CD4-positive, alpha-beta memory T cell (primary cell): ENCODE measurements at regions not wholly inside any gene's neighbourhood (a gene's known extent, or its start where the extent isn't known, plus 50 kb on each side); places are given as distances from the start of the nearest gene placed in this dataset.

ENCODE experiments used
- CTCF ChIA-PET: fragments of 350-600 bp; sonication (Branson Sonifier 250); formaldehyde crosslinking; loops from one replicate; lab custom pipeline; 2021; ENCODE audit warnings: inconsistent platforms; ENCODE audit not compliant: partially characterized antibody; lab: Charles Lee
- POLR2A ChIA-PET: fragments of 350-600 bp; sonication (Branson Sonifier 250); formaldehyde crosslinking; loops from one replicate; lab custom pipeline; 2021; ENCODE audit not compliant: partially characterized antibody; lab: Charles Lee
- DNase-seq, 5 donors: peaks; one replicate each; pipeline versions ENCODE4 v3.0.0 to v3.0.0-alpha.2; 2020 to 2022; ENCODE audit warnings: mixed read lengths in 1 of 5
- H3K27ac ChIP-seq: one replicate; pipeline ENCODE4 v1.7.0; 2013; ENCODE audit warnings: low read depth, low read length
- H3K27me3 ChIP-seq: 2 replicates; pipeline ENCODE4 v1.7.0; 2013; ENCODE audit warnings: mild to moderate bottlenecking, low read length, moderate library complexity; ENCODE audit not compliant: insufficient read depth
- H3K36me3 ChIP-seq: 2 replicates; pipeline ENCODE4 v1.7.0; 2013; ENCODE audit warnings: mild to moderate bottlenecking, low read length, moderate library complexity; ENCODE audit not compliant: insufficient read depth
- H3K4me1 ChIP-seq: 2 replicates; pipeline ENCODE4 v1.7.0; 2013; ENCODE audit warnings: mild to moderate bottlenecking, low read length, moderate library complexity; ENCODE audit not compliant: insufficient read depth
- H3K4me3 ChIP-seq, 2 donors: one replicate each; pipeline ENCODE4 v1.7.0; 2013; ENCODE audit warnings: low read length in 2 of 2, mild to moderate bottlenecking in 1 of 2
- H3K9me3 ChIP-seq, 2 donors: one replicate each; pipeline ENCODE4 v1.7.0; 2013; ENCODE audit warnings: low read length in 2 of 2, control low read depth in 1 of 2; ENCODE audit not compliant: control insufficient read depth in 1 of 2
- H3K27ac Mint-ChIP-seq, 7 donors: one replicate each; pipeline ENCODE4 v1.8.0; 2020 to 2021; ENCODE audit warnings: mixed read lengths in 7 of 7, mild to moderate bottlenecking in 6 of 7, inconsistent platforms in 3 of 7, moderate library complexity in 3 of 7
- H3K27me3 Mint-ChIP-seq, 2 donors: one replicate each; pipeline ENCODE4 v1.8.0; 2020 to 2021; ENCODE audit warnings: mixed read lengths in 2 of 2
- H3K36me3 Mint-ChIP-seq, 2 donors: one replicate each; pipeline ENCODE4 v1.8.0; 2020 to 2021; ENCODE audit warnings: mixed read lengths in 2 of 2, inconsistent platforms in 1 of 2, mild to moderate bottlenecking in 1 of 2
- H3K4me1 Mint-ChIP-seq, 4 donors: one replicate each; pipeline ENCODE4 v1.8.0; 2020 to 2021; ENCODE audit warnings: mixed read lengths in 4 of 4, mild to moderate bottlenecking in 1 of 4
- H3K4me3 Mint-ChIP-seq, 8 donors: one replicate each; pipeline ENCODE4 v1.8.0; 2020 to 2021; ENCODE audit warnings: mixed read lengths in 8 of 8, mild to moderate bottlenecking in 7 of 8, moderate library complexity in 6 of 8, inconsistent platforms in 3 of 8
- H3K9me3 Mint-ChIP-seq, 8 donors: one replicate each; pipeline ENCODE4 v1.8.0; 2020 to 2021; ENCODE audit warnings: mixed read lengths in 8 of 8, mild to moderate bottlenecking in 5 of 8, inconsistent platforms in 3 of 8, moderate library complexity in 1 of 8
- intact Hi-C: fragments of 100-400 bp; cut with micrococcal nuclease; formaldehyde crosslinking; loops from one replicate; pipeline ENCODE4 v1.15.1; 2023

DNA sequence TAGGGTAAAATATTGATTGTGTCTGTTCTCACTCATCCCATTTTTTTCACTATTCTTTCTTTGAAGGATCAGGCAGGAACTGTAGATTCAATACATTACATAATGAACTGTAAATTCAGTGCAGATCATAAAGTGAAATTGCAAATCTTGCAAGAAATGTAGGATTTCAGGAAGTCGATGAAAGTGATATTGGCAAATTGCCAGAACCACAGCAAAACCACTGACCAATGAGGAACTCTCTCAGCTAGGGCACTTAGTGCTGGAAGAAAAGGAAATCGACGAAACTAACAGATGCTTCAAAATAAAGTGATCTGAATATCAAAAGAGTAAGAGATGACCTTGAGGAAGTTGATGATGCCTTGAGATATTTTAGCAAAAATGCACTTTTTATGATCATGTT lies 157.6 kb downstream of the AACS start:
- ChIA-PET CTCF (no interaction called here), POLR2A (no interaction called here)
- no peaks in the 10 kb centered on the region for H3K9me3 Mint-ChIP-seq
- no peaks in the 10 kb centered on the region for H3K36me3 Mint-ChIP-seq
- H3K4me3 Mint-ChIP-seq = no peak overlapping the region
- H3K4me1 Mint-ChIP-seq = peaks cover 0 to 2% (median 0%) of the 10 kb centered on the region in 4 donors
- Histone ChIP-seq H3K36me3 (no peaks in the 10 kb centered on the region), H3K4me3 (no peak overlapping the region), H3K4me1 (no peaks in the 10 kb centered on the region), H3K27ac (no peak overlapping the region), H3K9me3 (no peaks in the 10 kb centered on the region), H3K27me3 (no peaks in the 10 kb centered on the region)
- peaks cover 10 to 25% of the 10 kb centered on the region in 2 donors for H3K27me3 Mint-ChIP-seq
- no peak for DNase-seq
- intact Hi-C loops = no loop called here
- H3K27ac Mint-ChIP-seq = no peak overlapping the region

DNA sequence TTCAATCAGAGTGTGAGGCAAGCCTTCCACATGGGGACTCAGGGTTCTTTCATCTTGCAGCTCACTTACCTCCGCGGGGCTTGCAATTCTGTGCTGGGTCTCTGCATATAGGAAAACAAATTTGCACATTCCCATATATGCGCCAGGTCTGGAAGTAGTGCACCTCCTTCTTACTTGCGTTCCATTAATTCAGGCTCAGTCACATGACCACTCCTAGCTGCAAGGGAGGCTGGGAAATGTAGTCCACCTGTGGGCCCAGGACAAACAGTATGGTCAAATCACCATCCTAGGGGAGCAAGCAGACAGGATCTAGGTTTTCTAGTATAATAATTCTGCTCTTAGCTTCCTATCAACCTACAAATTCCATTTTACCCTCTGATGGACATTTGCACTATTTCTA lies 160.4 kb downstream of the AACS start:
- H3K27me3 Mint-ChIP-seq = peaks cover 7 to 18% of the 10 kb centered on the region in 2 donors
- Histone ChIP-seq H3K4me1 (no peaks in the 10 kb centered on the region), H3K27ac (no peak overlapping the region), H3K9me3 (no peaks in the 10 kb centered on the region), H3K27me3 (no peaks in the 10 kb centered on the region), H3K4me3 (no peak overlapping the region), H3K36me3 (no peaks in the 10 kb centered on the region)
- POLR2A ChIA-PET = no interaction called here
- peaks cover 0 to 5% (median 0%) of the 10 kb centered on the region in 8 donors for H3K9me3 Mint-ChIP-seq
- H3K4me3 Mint-ChIP-seq = no peak overlapping the region
- no peaks in the 10 kb centered on the region for H3K36me3 Mint-ChIP-seq
- intact Hi-C loops = no loop called here
- no peak for DNase-seq
- CTCF ChIA-PET = no interaction called here
- no peak overlapping the region for H3K27ac Mint-ChIP-seq
- H3K4me1 Mint-ChIP-seq = peaks cover 0 to 2% (median 0%) of the 10 kb centered on the region in 4 donors

- H3K4me3 ChIP-seq = no peak overlapping the region
- H3K36me3 ChIP-seq = no peaks in the 10 kb centered on the region
- H3K4me1 Mint-ChIP-seq = no peaks in the 10 kb centered on the region
- intact Hi-C loops = no loop called here
- peaks cover 2 to 14% of the 10 kb centered on the region in 2 donors for H3K27me3 Mint-ChIP-seq
- ChIA-PET CTCF (no interaction called here), POLR2A (no interaction called here)
- no peaks in the 10 kb centered on the region for H3K27me3 ChIP-seq
- H3K4me1 ChIP-seq = no peaks in the 10 kb centered on the region
- no peaks in the 10 kb centered on the region for H3K9me3 ChIP-seq
- peaks cover 0 to 5% (median 0%) of the 10 kb centered on the region in 8 donors for H3K9me3 Mint-ChIP-seq
- H3K27ac Mint-ChIP-seq = no peak overlapping the region
- H3K4me3 Mint-ChIP-seq = no peak overlapping the region
- DNase-seq = no peak
- no peaks in the 10 kb centered on the region for H3K36me3 Mint-ChIP-seq
- H3K27ac ChIP-seq = no peak overlapping the region
Measured at GRCh38 chr12:125228519-125229260, 163.5 kb downstream of the AACS start.

- H3K27ac ChIP-seq = no peak overlapping the region
- H3K4me1 ChIP-seq = no peaks in the 10 kb centered on the region
- Mint-ChIP-seq H3K9me3 (peaks cover 0 to 5% (median 0%) of the 10 kb centered on the region in 8 donors), H3K4me1 (no peaks in the 10 kb centered on the region), H3K4me3 (no peak overlapping the region), H3K27me3 (peaks cover 5 to 11% of the 10 kb centered on the region in 2 donors), H3K27ac (no peak overlapping the region), H3K36me3 (no peaks in the 10 kb centered on the region)
- ChIA-PET CTCF (no interaction called here), POLR2A (no interaction called here)
- H3K4me3 ChIP-seq = no peak overlapping the region
- no peaks in the 10 kb centered on the region for H3K36me3 ChIP-seq
- intact Hi-C loops = no loop called here
- DNase-seq = no peak
- H3K9me3 ChIP-seq = no peaks in the 10 kb centered on the region
- H3K27me3 ChIP-seq = no peaks in the 10 kb centered on the region
Measured at GRCh38 chr12:125229878-125230530, 164.8 kb downstream of the AACS start.

GRCh38 chr12:125233319-125233718 lies 168.1 kb downstream of the AACS start:
- H3K4me3 Mint-ChIP-seq = no peak overlapping the region
- H3K27ac Mint-ChIP-seq = no peak overlapping the region
- H3K27me3 Mint-ChIP-seq = peaks cover 3 to 6% of the 10 kb centered on the region in 2 donors
- Histone ChIP-seq H3K36me3 (no peaks in the 10 kb centered on the region), H3K9me3 (no peaks in the 10 kb centered on the region), H3K4me3 (no peak overlapping the region), H3K27me3 (no peaks in the 10 kb centered on the region), H3K4me1 (no peaks in the 10 kb centered on the region), H3K27ac (no peak overlapping the region)
- intact Hi-C loops = no loop called here
- H3K36me3 Mint-ChIP-seq = no peaks in the 10 kb centered on the region
- POLR2A ChIA-PET = no interaction called here
- H3K9me3 Mint-ChIP-seq = peaks cover 0 to 2% (median 0%) of the 10 kb centered on the region in 8 donors
- no peak for DNase-seq
- CTCF ChIA-PET = no interaction called here
- H3K4me1 Mint-ChIP-seq = no peaks in the 10 kb centered on the region

GRCh38 chr12:125239563-125239962 lies 174.3 kb downstream of the AACS start:
- ChIA-PET CTCF (no interaction called here), POLR2A (no interaction called here)
- no peaks in the 10 kb centered on the region for H3K4me1 Mint-ChIP-seq
- no peaks in the 10 kb centered on the region for H3K36me3 Mint-ChIP-seq
- intact Hi-C loops = no loop called here
- Histone ChIP-seq H3K27ac (no peak overlapping the region), H3K4me3 (no peak overlapping the region), H3K4me1 (no peaks in the 10 kb centered on the region), H3K9me3 (no peaks in the 10 kb centered on the region), H3K36me3 (no peaks in the 10 kb centered on the region), H3K27me3 (no peaks in the 10 kb centered on the region)
- no peak overlapping the region for H3K27ac Mint-ChIP-seq
- no peak overlapping the region for H3K4me3 Mint-ChIP-seq
- peaks cover 13 to 20% of the 10 kb centered on the region in 2 donors for H3K27me3 Mint-ChIP-seq
- no peak for DNase-seq
- H3K9me3 Mint-ChIP-seq = no peaks in the 10 kb centered on the region

DNA sequence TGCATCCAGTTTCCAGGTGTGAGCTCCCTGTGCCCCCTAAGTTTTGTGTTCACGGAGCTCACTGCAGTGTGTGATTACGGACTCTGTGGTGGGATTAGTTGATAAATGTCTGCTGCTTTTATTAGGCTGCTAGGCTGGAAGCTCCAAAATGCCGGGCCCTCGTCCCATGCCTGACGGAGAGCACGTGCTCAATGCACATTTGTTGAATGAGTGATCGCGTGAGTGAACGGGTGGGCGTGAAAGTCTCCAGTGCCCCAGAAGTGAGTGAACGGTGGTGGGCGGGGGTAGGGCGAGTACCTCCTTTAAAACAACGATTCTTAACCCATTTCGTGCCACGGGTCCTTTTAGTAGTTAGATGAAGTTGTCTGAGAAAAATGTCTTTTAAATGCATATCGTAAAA lies 175.5 kb downstream of the AACS start:
- Mint-ChIP-seq H3K9me3 (no peaks in the 10 kb centered on the region), H3K27ac (no peak overlapping the region), H3K4me3 (no peak overlapping the region), H3K36me3 (no peaks in the 10 kb centered on the region), H3K4me1 (no peaks in the 10 kb centered on the region), H3K27me3 (peaks cover 13 to 19% of the 10 kb centered on the region in 2 donors)
- ChIA-PET POLR2A (no interaction called here), CTCF (no interaction called here)
- no peaks in the 10 kb centered on the region for H3K36me3 ChIP-seq
- DNase-seq = no peak
- intact Hi-C loops = no loop called here
- H3K4me3 ChIP-seq = no peak overlapping the region
- H3K27ac ChIP-seq = no peak overlapping the region
- no peaks in the 10 kb centered on the region for H3K4me1 ChIP-seq
- no peaks in the 10 kb centered on the region for H3K27me3 ChIP-seq
- H3K9me3 ChIP-seq = no peaks in the 10 kb centered on the region
